ENCODE measurements at regions not wholly inside any gene's neighbourhood (a gene's known extent, or its start where the extent isn't known, plus 50 kb on each side); places are given as distances from the start of the nearest gene placed in this dataset.
"Not testable (repeated sequence)": the region's sequence is repeated elsewhere in the genome, so short reads cannot be mapped to it uniquely, and the experiment has no call there.

DNA sequence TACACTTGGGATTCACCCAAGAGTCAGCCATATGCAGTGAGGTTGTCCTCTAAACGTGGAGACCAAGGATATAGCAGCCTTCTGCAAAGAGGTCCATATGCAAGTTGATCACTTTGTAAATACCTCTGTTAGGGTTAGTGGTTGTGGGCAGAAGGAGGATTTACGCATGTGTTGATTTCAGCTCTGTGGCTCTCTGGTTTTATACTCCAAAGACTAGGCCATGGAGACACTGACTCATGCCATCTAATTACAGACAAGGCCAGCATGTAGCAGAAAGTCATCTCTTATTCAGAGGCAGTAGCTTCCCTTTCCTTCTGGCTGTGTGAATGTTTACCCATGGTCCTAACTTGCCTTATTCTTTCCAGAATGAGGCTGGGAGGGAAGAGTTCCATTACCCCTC lies 140.9 kb upstream of the GOLGA6L4 start:
- H3K27ac Mint-ChIP-seq (ENCODE audit: unreplicated experiment); POLR2A ChIA-PET; intact Hi-C loops (cut with micrococcal nuclease; ENCODE audit: unreplicated experiment); H3K4me1 Mint-ChIP-seq (ENCODE audit: low read depth, unreplicated experiment); H3K36me3 Mint-ChIP-seq (ENCODE audit: insufficient read depth, unreplicated experiment); DNase-seq; H3K36me3 ChIP-seq (ENCODE audit: control insufficient read depth, insufficient read depth, low read length); CTCF ChIA-PET; H3K4me3 ChIP-seq (ENCODE audit: low read depth, low read length); H3K27me3 Mint-ChIP-seq (ENCODE audit: insufficient read depth, unreplicated experiment); H3K9me3 ChIP-seq; H3K4me1 ChIP-seq; H3K9me3 Mint-ChIP-seq (ENCODE audit: unreplicated experiment); H3K4me3 Mint-ChIP-seq (ENCODE audit: unreplicated experiment); BruUV-seq (replicated peaks); H3K27me3 ChIP-seq (replicated peaks; ENCODE audit: control insufficient read depth, insufficient read depth, low read length): not testable (repeated sequence)

- intact Hi-C loops (cut with micrococcal nuclease; ENCODE audit: unreplicated experiment); H3K4me3 ChIP-seq (ENCODE audit: low read depth, low read length); H3K4me1 Mint-ChIP-seq (ENCODE audit: low read depth, unreplicated experiment); BruUV-seq (replicated peaks); H3K9me3 ChIP-seq; H3K27me3 Mint-ChIP-seq (ENCODE audit: insufficient read depth, unreplicated experiment); H3K36me3 ChIP-seq (ENCODE audit: control insufficient read depth, insufficient read depth, low read length); H3K4me3 Mint-ChIP-seq (ENCODE audit: unreplicated experiment); H3K9me3 Mint-ChIP-seq (ENCODE audit: unreplicated experiment); H3K27ac Mint-ChIP-seq (ENCODE audit: unreplicated experiment); DNase-seq; H3K4me1 ChIP-seq; H3K36me3 Mint-ChIP-seq (ENCODE audit: insufficient read depth, unreplicated experiment); CTCF ChIA-PET; POLR2A ChIA-PET; H3K27me3 ChIP-seq (replicated peaks; ENCODE audit: control insufficient read depth, insufficient read depth, low read length): not testable (repeated sequence)
These were observed 138.5 kb upstream of the GOLGA6L4 start for GRCh38 chr15:84097053-84097452.

- no TSS peak for BruUV-seq (replicated peaks)
- Histone ChIP-seq H3K27me3 (replicated peaks; ENCODE audit: control insufficient read depth, insufficient read depth, low read length) (no peaks in the 10 kb centered on the region), H3K4me3 (ENCODE audit: low read depth, low read length) (no peak overlapping the region), H3K36me3 (ENCODE audit: control insufficient read depth, insufficient read depth, low read length) (no peaks in the 10 kb centered on the region), H3K4me1 (no peaks in the 10 kb centered on the region), H3K9me3 (no peaks in the 10 kb centered on the region)
- Mint-ChIP-seq H3K36me3 (ENCODE audit: insufficient read depth, unreplicated experiment) (no peaks in the 10 kb centered on the region), H3K9me3 (ENCODE audit: unreplicated experiment) (no peaks in the 10 kb centered on the region), H3K27me3 (ENCODE audit: insufficient read depth, unreplicated experiment) (peaks cover 3% of the 10 kb centered on the region), H3K4me3 (ENCODE audit: unreplicated experiment) (no peak overlapping the region), H3K4me1 (ENCODE audit: low read depth, unreplicated experiment) (no peaks in the 10 kb centered on the region), H3K27ac (ENCODE audit: unreplicated experiment) (no peak overlapping the region)
- intact Hi-C loops (cut with micrococcal nuclease; ENCODE audit: unreplicated experiment), result no loop called here
- POLR2A ChIA-PET, result no interaction called here
- TF ChIP-seq CTCF (IDR thresholded peaks at IDR 0.05; ENCODE audit: insufficient read depth in 1 of 2, low read depth in 1 of 2, low read length in 1 of 2, severe bottlenecking in 1 of 2, unreplicated experiment in 1 of 2), result no peak
- CTCF ChIA-PET, result no interaction called here
- no peak for DNase-seq
These were observed 137.0 kb upstream of the GOLGA6L4 start for GRCh38 chr15:84098604-84099003.

GRCh38 chr15:84099181-84099580 lies 136.4 kb upstream of the GOLGA6L4 start:
- Histone ChIP-seq H3K4me1 (no peaks in the 10 kb centered on the region), H3K27me3 (replicated peaks; ENCODE audit: control insufficient read depth, insufficient read depth, low read length) (no peaks in the 10 kb centered on the region), H3K4me3 (ENCODE audit: low read depth, low read length) (no peak overlapping the region), H3K9me3 (no peaks in the 10 kb centered on the region), H3K36me3 (ENCODE audit: control insufficient read depth, insufficient read depth, low read length) (no peaks in the 10 kb centered on the region)
- Mint-ChIP-seq H3K9me3 (ENCODE audit: unreplicated experiment) (no peaks in the 10 kb centered on the region), H3K4me3 (ENCODE audit: unreplicated experiment) (no peak overlapping the region), H3K36me3 (ENCODE audit: insufficient read depth, unreplicated experiment) (no peaks in the 10 kb centered on the region), H3K4me1 (ENCODE audit: low read depth, unreplicated experiment) (no peaks in the 10 kb centered on the region), H3K27ac (ENCODE audit: unreplicated experiment) (no peak overlapping the region), H3K27me3 (ENCODE audit: insufficient read depth, unreplicated experiment) (peaks cover 3% of the 10 kb centered on the region)
- CTCF ChIA-PET, result no interaction called here
- no peak for DNase-seq
- POLR2A ChIA-PET, result no interaction called here
- BruUV-seq (replicated peaks), result no TSS peak
- intact Hi-C loops (cut with micrococcal nuclease; ENCODE audit: unreplicated experiment), result no loop called here
- no peak for TF ChIP-seq CTCF (IDR thresholded peaks at IDR 0.05; ENCODE audit: insufficient read depth in 1 of 2, low read depth in 1 of 2, low read length in 1 of 2, severe bottlenecking in 1 of 2, unreplicated experiment in 1 of 2)
